HUES64 (cell line): ENCODE measurements at regions not wholly inside any gene's neighbourhood (a gene's known extent, or its start where the extent isn't known, plus 50 kb on each side); places are given as distances from the start of the nearest gene placed in this dataset.

Experiments used
- H3K27ac ChIP-seq: 2 replicates; pipeline ENCODE4 v1.7.0; 2013; ENCODE audit warnings: low read depth, low read length, inconsistent platforms
- H3K27me3 ChIP-seq: 2 replicates; pipeline ENCODE4 v1.6.1; 2013; ENCODE audit warnings: mild to moderate bottlenecking, low read length; ENCODE audit not compliant: insufficient read depth
- H3K36me3 ChIP-seq: 2 replicates; pipeline ENCODE4 v1.6.1; 2013; ENCODE audit warnings: mild to moderate bottlenecking, low read length; ENCODE audit not compliant: insufficient read depth
- H3K4me1 ChIP-seq: 2 replicates; pipeline ENCODE4 v1.6.1; 2013; ENCODE audit warnings: mild to moderate bottlenecking, low read length, moderate library complexity; ENCODE audit not compliant: insufficient read depth
- H3K4me3 ChIP-seq: 2 replicates; pipeline ENCODE4 v1.5.1; 2013; ENCODE audit warnings: mild to moderate bottlenecking, low read length, moderate library complexity
- H3K9ac ChIP-seq: 2 replicates; pipeline ENCODE4 v1.6.1; 2013; ENCODE audit warnings: mild to moderate bottlenecking, low read depth, low read length
- H3K9me3 ChIP-seq: 2 replicates; pipeline ENCODE4 v1.6.1; 2013; ENCODE audit warnings: low read depth, low read length; ENCODE audit not compliant: insufficient read depth
- WGBS: fragments of 150-250, 120-280 bp; methylation state at CpG from one replicate; pipeline ENCODE4 v1.1.7; 2013; ENCODE audit warnings: missing lambda C conversion rate; 5-methylcytosine and 5-hydroxymethylcytosine counted together

GRCh38 chr12:46445551-46446235 is 73.1 kb upstream of the SLC38A2 start:
- WGBS: no CpG with 5 or more reads among the region's 2 CpGs
- no peaks in the 10 kb centered on the region; the same call in 1 of the 2 replicates for H3K9me3 ChIP-seq
- no peaks in the 10 kb centered on the region for H3K36me3 ChIP-seq
- no peak overlapping the region for H3K27ac ChIP-seq
- H3K4me1 ChIP-seq: peaks cover 9% of the 10 kb centered on the region; the same call in 1 of the 2 replicates
- no peak overlapping the region for H3K9ac ChIP-seq
- no peaks in the 10 kb centered on the region for H3K27me3 ChIP-seq
- no peak overlapping the region for H3K4me3 ChIP-seq

- Histone ChIP-seq H3K27ac (no peak overlapping the region), H3K4me1 (peaks cover 3% of the 10 kb centered on the region; the same call in 1 of the 2 replicates), H3K4me3 (no peak overlapping the region), H3K27me3 (no peaks in the 10 kb centered on the region), H3K9me3 (no peaks in the 10 kb centered on the region; the same call in 1 of the 2 replicates), H3K9ac (no peak overlapping the region), H3K36me3 (no peaks in the 10 kb centered on the region)
- WGBS: 99% methylated on average over 4 of the region's 4 CpGs
Measured at GRCh38 chr12:46445093-46445492, 72.5 kb upstream of the SLC38A2 start.

GRCh38 chr12:46443594-46444263 is 71.2 kb upstream of the SLC38A2 start:
- Histone ChIP-seq H3K36me3 (no peaks in the 10 kb centered on the region), H3K9me3 (no peaks in the 10 kb centered on the region; the same call in 1 of the 2 replicates), H3K4me3 (no peak overlapping the region), H3K27ac (no peak overlapping the region), H3K4me1 (no peaks in the 10 kb centered on the region), H3K9ac (no peak overlapping the region), H3K27me3 (no peaks in the 10 kb centered on the region)
- WGBS: 98% methylated on average over 3 of the region's 3 CpGs

- H3K27me3 ChIP-seq: no peaks in the 10 kb centered on the region
- H3K36me3 ChIP-seq: no peaks in the 10 kb centered on the region
- no peaks in the 10 kb centered on the region for H3K4me1 ChIP-seq
- 84% methylated on average over 2 of the region's 2 CpGs for WGBS
- H3K4me3 ChIP-seq: no peak overlapping the region
- H3K9me3 ChIP-seq: no peaks in the 10 kb centered on the region; the same call in 1 of the 2 replicates
- no peak overlapping the region for H3K9ac ChIP-seq
- no peak overlapping the region for H3K27ac ChIP-seq
Measured at GRCh38 chr12:46442738-46443137, 70.2 kb upstream of the SLC38A2 start.

- H3K4me1 ChIP-seq: no peaks in the 10 kb centered on the region; the same call in 1 of the 2 replicates
- WGBS: 88% methylated on average over 3 of the region's 3 CpGs
- H3K9me3 ChIP-seq: no peaks in the 10 kb centered on the region
- H3K9ac ChIP-seq: no peak overlapping the region
- H3K36me3 ChIP-seq: no peaks in the 10 kb centered on the region
- no peak overlapping the region for H3K27ac ChIP-seq
- H3K27me3 ChIP-seq: no peaks in the 10 kb centered on the region
- H3K4me3 ChIP-seq: no peak overlapping the region
Measured at GRCh38 chr12:46442239-46442638, 69.7 kb upstream of the SLC38A2 start.

GRCh38 chr12:46439793-46440511 is 67.4 kb upstream of the SLC38A2 start:
- Histone ChIP-seq H3K4me3 (no peak overlapping the region), H3K4me1 (no peaks in the 10 kb centered on the region; the same call in 1 of the 2 replicates), H3K27me3 (no peaks in the 10 kb centered on the region), H3K27ac (no peak overlapping the region), H3K9ac (no peak overlapping the region), H3K9me3 (no peaks in the 10 kb centered on the region), H3K36me3 (no peaks in the 10 kb centered on the region)
- 95% methylated on average over 5 of the region's 5 CpGs for WGBS

- 95% methylated on average over 7 of the region's 7 CpGs for WGBS
- H3K4me3 ChIP-seq: no peak overlapping the region
- H3K27me3 ChIP-seq: no peaks in the 10 kb centered on the region
- H3K4me1 ChIP-seq: no peaks in the 10 kb centered on the region; the same call in none of the 2 replicates
- no peak overlapping the region for H3K27ac ChIP-seq
- no peaks in the 10 kb centered on the region for H3K9me3 ChIP-seq
- H3K9ac ChIP-seq: no peak overlapping the region
- H3K36me3 ChIP-seq: no peaks in the 10 kb centered on the region
Measured at GRCh38 chr12:46438719-46439319, 66.2 kb upstream of the SLC38A2 start.

- no peak overlapping the region for H3K4me3 ChIP-seq
- 96% methylated on average over 3 of the region's 4 CpGs for WGBS
- H3K9ac ChIP-seq: no peak overlapping the region
- no peaks in the 10 kb centered on the region; the same call in none of the 2 replicates for H3K4me1 ChIP-seq
- no peaks in the 10 kb centered on the region for H3K27me3 ChIP-seq
- no peak overlapping the region for H3K27ac ChIP-seq
- no peaks in the 10 kb centered on the region for H3K9me3 ChIP-seq
- no peaks in the 10 kb centered on the region for H3K36me3 ChIP-seq
Measured at GRCh38 chr12:46438256-46438655, 65.7 kb upstream of the SLC38A2 start.

- Histone ChIP-seq H3K4me3 (no peak overlapping the region), H3K9me3 (no peaks in the 10 kb centered on the region), H3K9ac (no peak overlapping the region), H3K27me3 (no peaks in the 10 kb centered on the region), H3K27ac (no peak overlapping the region), H3K36me3 (no peaks in the 10 kb centered on the region), H3K4me1 (no peaks in the 10 kb centered on the region; the same call in none of the 2 replicates)
- WGBS: 100% methylated on average over 2 of the region's 2 CpGs
Measured at GRCh38 chr12:46437469-46437868, 64.9 kb upstream of the SLC38A2 start.

GRCh38 chr12:46436747-46437146 is 64.2 kb upstream of the SLC38A2 start:
- Histone ChIP-seq H3K9ac (no peak overlapping the region), H3K27me3 (no peaks in the 10 kb centered on the region), H3K27ac (no peak overlapping the region), H3K4me3 (no peak overlapping the region), H3K4me1 (peaks cover 4% of the 10 kb centered on the region), H3K9me3 (no peaks in the 10 kb centered on the region), H3K36me3 (no peaks in the 10 kb centered on the region)
- WGBS: 85% methylated on average over 3 of the region's 3 CpGs

GRCh38 chr12:46435625-46436024 is 63.1 kb upstream of the SLC38A2 start:
- Histone ChIP-seq H3K27me3 (no peaks in the 10 kb centered on the region), H3K9ac (no peak overlapping the region), H3K9me3 (no peaks in the 10 kb centered on the region), H3K4me1 (peaks cover 4% of the 10 kb centered on the region), H3K36me3 (no peaks in the 10 kb centered on the region), H3K27ac (no peak overlapping the region), H3K4me3 (no peak overlapping the region)
